Prostate gland (tissue), 2 donors: ENCODE measurements at regions not wholly inside any gene's neighbourhood (a gene's known extent, or its start where the extent isn't known, plus 50 kb on each side); places are given as distances from the start of the nearest gene placed in this dataset.
A peak's percentile ranks its signal among the peaks of the same experiment; 100 is the strongest.

ENCODE experiments used
- DNase-seq: peaks from one replicate; pipeline ENCODE4 v3.0.0-alpha.2; 2019; ENCODE audit warnings: low spot score
- H3K27ac ChIP-seq, 2 donors: fragments of 200-600 bp; sonication (generic); 2 replicates each; pipeline ENCODE4 v1.5.1; 2017 to 2019
- H3K27me3 ChIP-seq: fragments of 200-600 bp; sonication (generic); replicated peaks from 2 replicates; pipeline ENCODE4 v1.5.1; 2019; ENCODE audit not compliant: insufficient read depth
- H3K36me3 ChIP-seq, 2 donors: fragments of 200-600 bp; sonication (generic); 1 replicate in 1 of 2; 2 replicates in 1 of 2; pipeline versions ENCODE4 v1.5.1 to v1.8.1; 2017 to 2019
- H3K4me1 ChIP-seq: fragments of 200-600 bp; sonication (generic); replicated peaks from 2 replicates; pipeline ENCODE4 v1.5.1; 2019
- H3K4me3 ChIP-seq, 2 donors: fragments of 200-600 bp; sonication (generic); 2 replicates each; pipeline ENCODE4 v1.5.1; 2017 to 2019
- H3K9me3 ChIP-seq: fragments of 200-600 bp; sonication (generic); 2 replicates; pipeline ENCODE4 v1.5.1; 2017
- CTCF ChIP-seq, 4 experiments: fragments of 200-600 bp in 2 of 4; fragments of 450-650 bp in 2 of 4; sonication (generic) in 2 of 4; IDR thresholded peaks; 1 replicate in 3 of 4; 2 replicates in 1 of 4; pipeline ENCODE4 v1.5.1; 2016 to 2019; ENCODE audit warnings: antibody characterized with exemption in 4 of 4, mild to moderate bottlenecking in 2 of 4, moderate library complexity in 2 of 4
- POLR2A ChIP-seq: fragments of 450-650 bp; IDR thresholded peaks from one replicate; pipeline ENCODE4 v1.6.1; 2016; ENCODE audit warnings: antibody characterized with exemption, mild to moderate bottlenecking
- POLR2AphosphoS5 ChIP-seq: sonication (generic); formaldehyde crosslinking; IDR thresholded peaks from one replicate; pipeline ENCODE4 v1.6.1; 2017; ENCODE audit warnings: antibody characterized with exemption
- WGBS: methylation state at CpG from one replicate; pipeline ENCODE4 v1.1.5; 2018; 5-methylcytosine and 5-hydroxymethylcytosine counted together
- intact Hi-C: fragments of 100-400 bp; cut with DNase I; formaldehyde crosslinking; loops from one replicate; pipeline ENCODE4 v1.14.2; 2022

DNA sequence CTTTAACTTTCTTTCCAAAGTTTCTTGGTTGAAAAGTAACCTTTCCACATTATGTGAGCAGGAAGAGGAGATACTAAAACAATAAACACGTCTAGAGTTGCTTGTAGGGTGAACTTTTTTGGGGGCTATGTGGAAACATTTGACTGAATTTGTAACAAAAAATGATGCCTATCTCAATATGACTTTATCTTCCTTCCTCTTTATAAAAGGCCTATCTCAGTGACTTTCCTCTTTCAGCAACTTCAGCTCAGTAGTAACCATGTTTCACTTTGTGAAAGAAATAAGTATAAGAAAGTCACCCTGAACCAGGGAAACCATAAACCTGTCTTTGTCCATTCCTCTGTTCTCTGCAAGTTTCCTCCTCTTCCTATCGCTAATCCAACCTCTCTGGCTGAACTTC is 124.7 kb upstream of the TMEM164 start:
- WGBS = 77% methylated on average over 2 of the region's 2 CpGs
- DNase-seq = no peak
- H3K4me3 ChIP-seq = no peak overlapping the region
- intact Hi-C loops = no loop called here
- no peaks in the 10 kb centered on the region for H3K4me1 ChIP-seq
- no peak overlapping the region for H3K27ac ChIP-seq
- no peaks in the 10 kb centered on the region for H3K36me3 ChIP-seq
- TF ChIP-seq POLR2AphosphoS5 = no peak
- no peak for TF ChIP-seq POLR2A
- no peak for TF ChIP-seq CTCF (IDR thresholded peaks at IDR 0.05)
- H3K27me3 ChIP-seq = no peaks in the 10 kb centered on the region
- no peaks in the 10 kb centered on the region for H3K9me3 ChIP-seq

GRCh38 chrX:109879991-109880390 is 122.9 kb upstream of the TMEM164 start:
- WGBS = 73% methylated on average over 2 of the region's 2 CpGs
- intact Hi-C loops = loop anchor here (10.0 kb wide), 1 partner anchor 395 kb away; the partner anchor contains the start of gene GUCY2F
- H3K4me3 ChIP-seq = no peak overlapping the region
- no peaks in the 10 kb centered on the region for H3K36me3 ChIP-seq
- H3K27ac ChIP-seq = no peak overlapping the region
- H3K9me3 ChIP-seq = no peaks in the 10 kb centered on the region
- no peak for DNase-seq
- H3K4me1 ChIP-seq = no peaks in the 10 kb centered on the region
- H3K27me3 ChIP-seq = no peaks in the 10 kb centered on the region
- TF ChIP-seq CTCF (IDR thresholded peaks at IDR 0.05) = no peak

GRCh38 chrX:109880629-109881028 is 122.3 kb upstream of the TMEM164 start:
- DNase-seq = no peak
- 92% methylated on average over 2 of the region's 2 CpGs for WGBS
- Histone ChIP-seq H3K9me3 (no peaks in the 10 kb centered on the region), H3K36me3 (no peaks in the 10 kb centered on the region), H3K4me3 (no peak overlapping the region), H3K4me1 (no peaks in the 10 kb centered on the region), H3K27ac (no peak overlapping the region), H3K27me3 (no peaks in the 10 kb centered on the region)
- intact Hi-C loops = loop anchor here (10.0 kb wide), 1 partner anchor 396 kb away; the partner anchor contains the start of gene GUCY2F
- TF ChIP-seq POLR2A (no peak), CTCF (IDR thresholded peaks at IDR 0.05) (no peak), POLR2AphosphoS5 (no peak)

- H3K4me3 ChIP-seq = no peak overlapping the region
- H3K9me3 ChIP-seq = no peaks in the 10 kb centered on the region
- H3K4me1 ChIP-seq = no peaks in the 10 kb centered on the region
- H3K27me3 ChIP-seq = no peaks in the 10 kb centered on the region
- no peaks in the 10 kb centered on the region for H3K36me3 ChIP-seq
- DNase-seq = peak; percentile 6
- intact Hi-C loops = loop anchor here (10.0 kb wide), 1 partner anchor 401 kb away; the partner anchor contains the start of gene GUCY2F
- TF ChIP-seq POLR2AphosphoS5 (no peak), CTCF (IDR thresholded peaks at IDR 0.05) (peak; percentile 12 to 59 (median 40)), POLR2A (no peak)
- no peak overlapping the region for H3K27ac ChIP-seq
- WGBS = 41% methylated on average over 4 of the region's 4 CpGs
These were observed 116.7 kb upstream of the TMEM164 start for GRCh38 chrX:109886122-109886761.

DNA sequence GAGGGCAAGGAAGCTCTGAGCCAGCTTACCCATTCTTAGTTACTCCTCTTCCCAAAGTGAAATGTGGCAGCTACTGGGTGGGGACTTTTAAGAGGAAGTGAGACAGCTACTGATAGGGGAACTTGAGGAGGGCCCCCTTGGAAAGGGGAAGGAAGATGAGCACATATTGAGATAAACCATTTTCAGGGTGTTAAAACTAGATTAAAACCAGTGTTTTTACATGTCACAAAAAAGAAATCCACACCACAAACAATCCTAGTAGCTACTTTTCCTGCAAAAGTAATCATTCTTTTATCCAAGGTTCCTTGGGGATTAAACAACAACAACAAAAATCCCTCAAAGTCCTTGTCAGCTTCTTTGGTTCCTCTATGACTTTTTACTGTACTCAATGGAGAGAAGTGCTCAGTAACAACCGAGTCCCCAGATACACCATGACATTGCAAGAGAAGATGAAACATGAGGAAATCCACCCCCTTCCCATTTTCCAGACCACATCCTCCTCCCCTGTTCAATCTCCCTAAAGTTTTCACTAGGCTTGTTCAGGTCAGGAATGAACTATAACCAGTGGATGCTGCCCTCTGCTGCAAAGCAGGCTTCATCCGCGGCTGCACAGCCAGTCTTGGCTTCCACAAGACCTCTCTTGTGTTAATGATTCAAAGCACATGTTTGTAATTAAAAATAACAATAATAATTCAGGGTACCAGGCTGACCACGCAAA is 113.5 kb upstream of the TMEM164 start:
- no peaks in the 10 kb centered on the region for H3K27me3 ChIP-seq
- no peaks in the 10 kb centered on the region for H3K9me3 ChIP-seq
- H3K36me3 ChIP-seq = no peaks in the 10 kb centered on the region
- H3K4me3 ChIP-seq = no peak overlapping the region
- 52% methylated on average over 4 of the region's 4 CpGs for WGBS
- no peaks in the 10 kb centered on the region for H3K4me1 ChIP-seq
- DNase-seq = no peak
- H3K27ac ChIP-seq = no peak overlapping the region
- TF ChIP-seq POLR2A (no peak), CTCF (IDR thresholded peaks at IDR 0.05) (no peak), POLR2AphosphoS5 (no peak)
- intact Hi-C loops = loop anchor here (10.0 kb wide), 1 partner anchor 405 kb away; the partner anchor contains the start of gene GUCY2F
